ENCODE measurements at regions not wholly inside any gene's neighbourhood (a gene's known extent, or its start where the extent isn't known, plus 50 kb on each side); places are given as distances from the start of the nearest gene placed in this dataset.
"Not testable (repeated sequence)": the region's sequence is repeated elsewhere in the genome, so short reads cannot be mapped to it uniquely, and the experiment has no call there.

DNA sequence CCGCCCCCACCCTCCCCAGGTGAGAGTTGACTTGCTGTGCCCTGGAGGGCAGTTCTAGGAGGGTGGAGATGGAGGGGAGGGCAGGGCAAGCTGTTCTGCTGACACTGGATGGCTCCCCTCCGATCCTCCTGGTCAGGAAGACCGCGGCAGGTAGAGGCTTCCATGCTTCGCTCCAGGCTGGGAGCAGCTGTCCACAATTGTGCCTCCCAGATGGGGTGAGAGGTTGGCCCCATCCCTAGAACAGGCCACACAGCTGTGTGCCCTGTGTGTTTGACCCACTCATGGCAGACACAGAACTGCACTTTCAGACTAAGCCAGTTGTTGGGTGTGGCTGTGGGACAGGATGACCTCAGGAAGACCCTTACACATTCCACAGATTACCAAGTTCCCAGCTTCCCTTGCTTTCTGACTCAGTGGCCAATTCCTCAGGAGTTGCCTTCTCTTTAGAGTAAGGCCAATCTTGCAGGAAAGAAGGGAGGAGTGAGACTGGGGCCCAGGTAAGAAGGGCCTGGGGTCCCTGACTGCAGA lies 72.1 kb upstream of the HSPA9 start:
- no peak for DNase-seq

DNA sequence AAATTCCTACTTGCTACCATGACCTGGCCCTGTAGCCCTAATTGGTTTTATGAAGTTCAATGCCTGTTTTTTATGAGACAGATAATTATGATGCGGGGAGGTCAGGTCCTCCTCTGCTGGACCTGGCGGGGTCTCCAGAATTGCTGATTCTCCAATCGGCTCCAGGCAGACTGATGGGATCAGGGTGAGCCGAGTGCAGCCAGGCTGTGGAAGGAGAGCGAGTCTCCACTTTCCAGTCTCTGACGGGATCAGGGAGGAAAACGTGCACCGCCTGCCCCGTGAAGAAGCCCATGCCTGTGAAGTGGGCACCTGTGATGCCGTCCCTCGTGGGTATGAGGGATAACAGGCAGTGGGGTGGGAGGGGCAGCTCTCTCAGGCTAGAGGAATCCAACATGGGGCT lies 71.5 kb upstream of the HSPA9 start:
- no peak for DNase-seq

DNA sequence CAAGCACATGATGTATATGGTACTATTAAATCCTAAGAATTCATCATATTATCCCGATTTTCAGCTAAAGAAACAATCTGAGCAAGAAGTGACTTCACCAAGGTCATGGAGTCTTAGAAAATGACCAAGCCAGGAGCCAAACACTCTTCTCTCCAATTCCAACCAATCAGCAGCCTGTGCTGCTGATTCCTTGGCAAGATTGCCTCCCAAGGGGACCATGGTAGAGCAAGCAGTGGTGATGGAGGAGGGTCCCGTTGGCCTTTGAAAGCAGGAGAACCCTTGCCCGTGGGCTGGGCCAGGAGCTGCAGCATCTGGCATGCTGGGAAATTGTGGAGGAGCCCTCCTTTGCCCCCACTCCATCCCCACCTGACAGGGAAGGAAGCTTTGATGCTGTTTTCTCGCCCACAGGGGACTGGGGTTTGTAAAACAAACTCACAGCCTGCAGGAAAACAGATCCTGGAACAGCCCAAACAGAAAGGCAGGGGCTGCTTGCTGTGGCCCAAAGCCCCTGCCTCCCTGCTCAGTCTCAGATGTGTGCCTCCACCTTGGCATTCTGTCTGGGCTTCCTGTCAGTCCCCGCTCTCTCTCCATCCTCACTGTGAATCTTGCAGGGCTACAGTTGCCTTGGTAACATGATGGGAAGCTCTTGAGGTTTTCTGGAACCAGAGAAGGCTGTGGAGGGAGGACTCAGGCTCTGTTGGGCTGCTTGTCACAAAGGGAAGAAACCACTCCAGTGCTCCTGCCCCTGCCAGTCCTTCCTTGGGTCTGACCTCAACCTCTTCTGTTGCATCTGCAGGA lies 70.8 kb upstream of the HSPA9 start:
- DNase-seq: no peak

DNA sequence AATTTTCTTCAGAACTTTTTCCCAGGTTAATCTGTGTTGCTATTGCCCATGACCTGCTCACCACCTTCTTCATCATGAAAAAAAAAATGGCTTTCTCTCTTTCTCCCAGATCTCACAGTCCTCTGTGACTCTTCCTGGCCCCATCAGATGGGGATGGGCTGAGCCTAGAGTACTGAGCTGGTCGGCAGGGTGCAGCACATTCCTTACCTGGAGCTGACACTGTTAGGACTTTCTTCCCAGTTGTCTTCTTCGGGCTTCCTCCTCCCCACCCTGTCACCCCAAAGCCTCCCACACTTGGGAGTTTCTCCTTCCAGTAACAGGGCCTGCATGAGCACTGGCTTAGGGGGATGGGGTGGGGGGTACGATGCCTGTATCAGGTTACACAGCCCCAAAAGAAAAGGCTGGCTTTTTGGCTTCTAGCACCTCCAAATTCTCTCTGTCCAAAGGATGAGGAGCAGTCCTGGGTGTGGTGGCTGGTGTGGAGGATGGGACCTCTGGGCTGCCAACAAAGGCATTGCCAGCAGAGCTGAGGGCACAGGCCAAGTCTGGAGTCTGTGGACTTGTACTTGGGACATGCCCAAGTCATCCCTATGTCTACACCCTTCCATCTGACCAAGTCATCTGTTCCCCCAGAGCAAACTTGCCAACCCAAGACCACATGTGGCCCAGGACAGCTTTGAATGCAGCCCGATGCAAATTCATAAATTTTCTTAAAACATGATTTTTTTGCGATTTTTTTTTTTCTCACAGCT lies 68.0 kb upstream of the HSPA9 start:
- no peak for DNase-seq

DNA sequence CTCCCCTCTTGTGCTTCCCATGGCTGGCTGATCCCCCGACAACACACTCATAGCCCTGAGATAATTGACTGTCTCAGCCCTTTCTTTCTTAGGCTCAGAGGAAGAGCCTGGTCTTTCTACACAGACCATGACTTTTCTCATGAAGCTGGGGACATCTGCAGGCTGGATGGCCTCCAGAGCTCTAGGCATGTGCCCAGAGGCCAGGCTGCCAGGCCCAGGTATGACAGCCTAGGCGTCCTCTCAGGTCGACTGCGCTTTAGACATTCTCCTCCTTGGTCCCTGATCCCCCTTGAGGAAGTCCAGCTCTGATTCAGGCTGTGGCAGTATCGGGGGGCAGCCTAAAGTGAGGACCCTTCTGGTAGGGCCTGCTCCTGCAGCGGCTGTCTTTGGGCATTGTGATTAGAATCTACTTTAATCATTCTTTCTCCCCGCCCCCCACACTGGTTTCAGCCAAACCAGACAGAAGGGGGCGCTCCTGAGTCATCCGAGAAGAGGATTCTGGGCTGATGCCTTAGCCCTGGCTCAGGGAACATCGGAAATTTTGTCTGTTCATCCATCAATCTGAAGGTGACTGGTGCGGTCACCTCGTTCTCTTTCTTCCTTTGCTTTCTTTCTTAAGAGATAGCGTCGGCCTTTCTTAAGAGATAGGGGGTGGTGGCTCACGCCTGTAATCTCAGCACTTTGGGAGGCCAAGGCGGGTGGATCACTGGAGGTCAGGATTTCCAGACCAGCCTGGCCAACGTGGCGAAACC lies 66.5 kb upstream of the HSPA9 start:
- DNase-seq: peak; percentile 52

DNA sequence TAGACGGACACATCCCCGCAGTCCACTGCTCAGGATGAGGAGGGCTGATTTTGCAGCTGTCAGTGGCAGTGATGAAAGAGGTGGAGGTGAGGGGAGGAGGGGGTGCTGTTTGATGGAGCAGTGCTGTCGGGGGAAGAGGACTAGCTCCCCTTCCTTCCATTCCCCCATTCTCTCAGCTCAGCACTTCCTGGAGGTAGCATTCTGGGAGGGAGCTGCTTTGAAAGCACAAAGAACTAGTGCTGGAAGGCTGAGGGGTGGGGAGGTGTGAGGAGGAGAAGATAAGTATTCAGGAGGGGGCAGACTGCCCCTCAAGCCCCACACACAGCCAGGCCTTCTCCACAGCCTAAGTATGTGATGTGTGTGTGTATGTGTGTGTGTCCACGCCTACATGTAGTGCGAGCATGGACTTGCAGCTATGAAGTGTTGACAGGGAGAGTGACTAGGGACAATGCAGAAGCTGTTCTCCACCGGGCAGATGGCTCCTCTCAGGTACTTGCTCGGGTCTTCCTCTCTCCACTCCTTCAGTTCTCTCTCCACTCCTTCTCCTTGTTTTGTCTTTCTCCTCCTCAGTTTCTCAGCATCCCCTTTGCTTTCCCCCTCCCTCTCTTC lies 65.5 kb upstream of the HSPA9 start:
- no peak for DNase-seq

DNA sequence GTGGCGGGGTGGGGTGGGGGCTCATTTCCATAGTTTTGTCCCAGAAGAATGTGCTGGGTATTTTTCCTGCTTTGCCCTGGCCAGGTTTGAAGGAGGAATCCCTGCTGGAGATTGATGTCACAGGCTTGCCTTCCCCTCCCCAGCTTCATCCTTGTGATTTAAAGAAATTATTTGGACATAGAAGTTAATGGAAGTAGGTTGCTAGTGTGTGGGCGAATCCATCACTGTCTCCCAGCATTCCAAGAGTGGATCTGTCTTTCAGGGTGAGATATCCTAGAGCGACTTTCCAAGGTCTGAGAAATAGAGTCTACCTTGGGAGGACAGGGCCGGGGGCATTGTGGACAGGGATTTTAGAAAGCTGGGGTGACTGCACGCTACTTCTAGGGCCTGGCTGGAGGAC lies 64.9 kb upstream of the HSPA9 start:
- DNase-seq: no peak

DNA sequence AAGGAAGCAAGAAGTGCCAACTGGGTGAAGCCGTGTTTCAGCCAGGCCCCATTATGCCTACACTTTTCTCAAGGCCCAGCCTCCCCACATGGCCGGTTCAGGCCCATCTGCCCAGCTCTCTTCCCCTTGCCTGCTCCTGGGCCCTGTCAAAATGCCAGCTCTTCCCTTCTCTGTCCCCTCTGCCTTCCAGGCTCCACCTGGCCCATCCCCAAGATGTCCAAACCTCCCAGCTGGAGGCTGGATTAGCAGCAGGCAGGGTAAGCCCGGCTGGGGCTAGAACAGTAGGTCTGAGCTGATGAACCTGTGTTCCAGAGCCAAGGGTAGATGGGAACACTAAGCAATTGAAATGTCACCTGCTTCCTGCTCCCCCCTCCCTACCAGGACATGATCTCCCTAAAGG lies 64.1 kb upstream of the HSPA9 start:
- no peak for DNase-seq

DNA sequence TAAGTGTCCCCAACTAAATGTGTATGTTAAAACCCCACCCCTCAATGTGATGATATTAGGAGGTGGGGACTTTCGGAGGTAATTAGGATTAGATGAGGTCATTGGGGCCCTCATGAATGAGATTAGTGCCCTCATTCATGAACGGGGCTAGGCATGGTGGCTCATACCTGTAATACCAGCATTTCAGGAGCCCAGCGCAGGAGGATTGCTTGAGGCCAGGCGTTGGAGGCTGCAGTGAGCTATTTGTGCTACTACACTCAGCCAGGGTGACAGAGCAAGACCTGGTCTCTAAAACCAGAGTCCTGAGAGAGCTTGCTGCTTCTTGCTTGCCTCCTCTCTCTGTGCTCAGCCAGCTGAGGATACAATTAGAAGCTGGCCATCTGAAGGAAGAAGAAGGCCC lies 62.1 kb upstream of the HSPA9 start:
- no peak for DNase-seq

DNA sequence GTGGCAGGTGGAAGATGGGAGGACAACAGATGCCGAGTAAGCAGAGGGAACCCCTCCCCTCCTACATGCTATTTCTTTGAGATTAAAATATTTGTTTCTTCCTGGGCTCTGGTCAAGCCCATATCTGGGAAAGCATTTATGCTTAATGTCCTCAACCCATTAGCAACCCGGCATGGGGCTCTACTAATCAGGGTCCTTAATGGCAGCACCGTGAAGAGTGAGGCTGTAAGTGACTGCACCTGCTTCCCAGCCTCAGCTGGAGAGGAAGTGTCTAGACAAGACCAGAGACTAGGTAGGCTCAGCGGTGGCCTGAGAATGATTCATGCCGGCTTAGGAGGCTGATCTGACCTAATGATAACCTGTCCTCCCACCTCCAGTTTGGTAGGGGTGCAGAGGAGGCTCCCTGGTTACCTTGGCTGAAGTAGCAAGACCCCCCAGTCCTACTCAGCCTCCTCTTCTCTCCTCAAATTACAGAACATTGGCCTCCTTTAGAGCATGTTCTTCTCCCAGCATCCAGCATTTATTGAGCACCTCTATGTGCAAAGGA lies 61.3 kb upstream of the HSPA9 start:
- no peak for DNase-seq

DNA sequence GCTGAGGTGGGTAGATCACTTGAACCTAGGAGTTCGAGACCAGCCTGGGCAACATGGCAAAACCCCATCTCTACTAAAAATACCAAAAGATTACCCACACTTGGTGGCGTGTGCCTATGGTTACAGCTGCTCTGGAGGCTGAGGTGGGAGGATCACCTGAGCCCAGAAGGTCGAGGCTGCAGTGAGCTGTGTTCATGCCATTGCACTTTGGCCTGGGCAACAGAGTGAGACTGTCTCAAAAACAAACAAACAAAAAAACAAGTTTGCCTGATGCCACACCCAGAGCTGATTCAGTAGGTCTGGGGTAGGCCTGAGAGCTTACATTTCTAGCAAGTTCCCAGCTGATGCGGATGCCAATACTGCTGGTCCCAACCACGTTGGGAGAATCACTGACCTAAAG lies 60.5 kb upstream of the HSPA9 start:
- no peak for DNase-seq

DNA sequence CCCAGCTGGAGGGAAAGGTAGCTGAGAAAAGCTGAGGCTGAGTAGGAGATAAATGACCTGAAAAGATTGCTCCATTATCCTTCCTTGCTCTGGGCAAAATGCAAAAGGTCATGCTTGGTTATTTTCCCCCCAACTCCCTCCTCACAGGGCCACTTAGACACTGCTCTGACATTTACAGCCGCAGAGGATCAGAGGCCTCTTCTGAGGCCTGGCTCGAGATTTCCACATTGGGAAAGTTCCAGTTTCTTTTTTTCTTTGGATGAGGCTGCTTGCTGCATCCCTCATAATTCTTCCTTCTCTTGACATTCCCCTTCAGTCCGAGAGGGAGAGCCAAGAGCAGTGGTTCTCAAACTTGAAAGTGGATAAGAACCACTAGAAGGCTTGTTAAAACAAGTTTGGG lies 60.1 kb upstream of the HSPA9 start:
- DNase-seq: no peak

DNA sequence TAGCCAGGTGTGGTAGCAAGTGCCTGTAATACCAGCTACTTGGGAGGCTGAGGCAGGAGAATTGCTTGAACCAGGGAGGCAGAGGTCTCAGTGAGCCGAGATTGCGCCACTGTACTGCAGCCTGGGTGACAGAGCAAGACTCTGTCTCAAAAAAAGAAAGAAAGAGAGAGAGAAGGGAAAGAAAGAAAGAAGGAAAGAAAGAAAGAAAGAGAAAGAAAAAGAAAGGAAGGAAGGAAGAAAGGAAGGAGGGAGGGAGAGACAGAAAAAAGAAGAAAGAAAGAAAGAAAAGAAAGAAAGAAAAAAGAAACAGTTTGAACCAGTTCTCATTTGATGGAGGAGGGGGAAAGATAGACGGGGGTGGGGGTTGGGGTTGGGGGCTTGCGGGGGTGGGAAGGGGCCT lies 59.6 kb upstream of the HSPA9 start:
- not testable (repeated sequence) for DNase-seq

DNA sequence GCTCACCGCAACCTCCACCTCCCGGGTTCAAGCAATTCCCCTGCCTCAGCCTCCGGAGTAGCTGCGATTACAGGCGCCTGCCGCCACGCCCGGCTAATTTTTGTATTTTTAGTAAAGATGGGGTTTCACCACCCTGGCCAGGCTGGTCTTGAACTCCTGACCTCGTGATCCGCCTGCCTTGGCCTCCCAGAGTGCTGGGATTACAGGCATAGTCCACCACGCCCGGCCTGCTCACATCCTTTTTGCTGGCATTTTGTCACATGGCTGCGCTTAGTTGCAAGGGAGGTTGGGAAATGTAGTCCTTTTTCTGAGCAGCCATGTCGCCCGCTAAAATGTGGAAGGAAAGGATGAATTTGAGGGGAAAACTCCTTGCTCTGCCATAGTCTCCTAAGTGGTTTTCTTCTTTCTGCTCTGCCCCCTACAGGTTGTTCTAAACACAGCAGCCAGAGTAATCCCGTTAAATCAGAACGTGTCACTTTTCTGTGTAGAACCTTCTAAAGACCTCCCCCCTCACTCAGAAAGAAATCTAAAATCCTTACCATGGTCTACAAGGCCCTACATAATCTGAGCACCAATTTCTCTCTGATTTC lies 57.8 kb upstream of the HSPA9 start:
- DNase-seq: peak; percentile 64

DNA sequence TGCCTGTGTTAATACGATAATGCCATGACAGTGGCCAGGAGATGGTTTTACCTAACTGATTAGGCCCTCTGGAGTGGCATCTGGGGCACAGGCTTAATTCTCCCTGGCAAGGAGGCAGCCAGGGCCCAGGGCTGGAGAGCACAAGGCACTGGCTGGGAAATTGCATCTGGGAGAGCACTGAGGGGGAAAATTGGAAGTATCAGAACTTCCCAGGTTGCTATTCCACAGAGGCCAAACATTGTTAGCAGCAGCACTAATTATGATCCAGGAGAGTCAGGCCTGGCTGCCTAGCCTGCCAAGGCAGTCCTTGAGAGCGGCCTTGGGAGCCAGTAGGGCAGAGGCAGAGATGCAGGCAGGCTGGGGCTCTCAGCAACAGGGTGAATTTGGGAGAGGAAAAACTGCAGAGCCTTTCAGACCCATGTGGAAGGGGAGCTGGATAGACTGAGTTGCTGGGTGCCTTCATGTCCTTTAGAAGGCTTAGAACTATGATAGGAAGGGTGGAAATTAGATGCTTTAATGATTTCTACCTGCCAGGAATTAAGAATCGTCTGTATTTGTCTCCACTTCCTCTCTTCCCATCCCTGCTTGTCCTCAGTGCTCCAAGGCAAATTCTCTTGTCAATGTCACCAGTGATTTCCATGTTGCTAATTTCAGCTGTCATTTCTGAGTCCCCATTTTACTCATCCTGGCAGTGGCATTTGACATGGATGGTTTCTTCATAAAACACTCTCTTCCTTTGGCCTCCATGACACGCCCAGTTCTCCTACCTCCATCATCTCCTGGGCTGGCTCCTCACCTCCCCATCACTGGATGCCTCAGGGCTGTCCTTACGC lies 56.1 kb upstream of the HSPA9 start:
- DNase-seq: no peak

DNA sequence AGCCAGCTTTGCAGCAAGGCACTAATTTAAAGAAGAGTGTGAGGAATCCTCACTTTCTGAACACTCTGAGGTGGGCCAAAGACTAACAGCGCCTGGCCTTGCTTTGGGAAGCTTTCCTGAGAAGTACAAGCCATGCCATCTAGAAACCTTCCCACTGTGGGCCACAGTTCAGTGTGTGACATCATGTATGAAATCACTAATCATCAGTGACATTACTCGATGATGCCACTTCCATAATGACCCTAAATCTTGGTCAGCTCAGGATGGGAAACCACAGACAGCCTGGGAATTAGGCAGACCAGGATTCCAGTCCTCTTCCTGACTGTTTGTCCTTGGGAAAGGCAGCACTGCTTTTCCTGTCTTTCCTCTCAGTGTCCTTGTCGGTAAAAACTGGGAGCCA lies 54.2 kb upstream of the HSPA9 start:
- no peak for DNase-seq

DNA sequence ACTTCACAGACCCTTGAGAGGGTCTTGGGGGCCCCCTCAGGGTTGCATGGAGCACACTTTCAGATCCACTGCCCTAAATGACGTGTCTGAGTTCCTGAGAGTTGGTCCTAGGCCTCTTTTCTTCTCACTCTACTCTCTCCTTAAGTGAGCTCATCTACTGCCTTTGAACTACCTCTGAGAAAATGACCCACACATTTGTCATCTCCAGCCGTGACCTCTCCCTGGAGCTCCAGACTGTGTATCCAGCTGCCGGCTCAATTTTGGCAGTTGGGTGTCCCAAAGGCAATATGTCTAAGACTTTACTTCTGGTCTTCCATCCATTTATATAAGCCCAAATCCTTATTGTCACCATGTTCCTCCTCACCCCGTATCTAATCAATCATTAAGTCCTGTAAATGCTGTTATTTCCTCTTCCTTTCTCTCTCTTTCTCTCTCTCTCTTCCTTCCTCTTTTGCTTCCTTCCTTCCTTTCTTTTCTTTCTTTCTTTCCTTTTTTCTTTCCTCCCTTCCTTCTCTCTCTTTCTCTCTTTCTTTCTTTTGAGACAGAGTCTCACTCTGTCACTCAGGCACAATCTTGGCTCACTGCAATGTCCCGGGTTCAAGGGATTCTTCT lies 51.2 kb upstream of the HSPA9 start:
- no peak for DNase-seq

DNA sequence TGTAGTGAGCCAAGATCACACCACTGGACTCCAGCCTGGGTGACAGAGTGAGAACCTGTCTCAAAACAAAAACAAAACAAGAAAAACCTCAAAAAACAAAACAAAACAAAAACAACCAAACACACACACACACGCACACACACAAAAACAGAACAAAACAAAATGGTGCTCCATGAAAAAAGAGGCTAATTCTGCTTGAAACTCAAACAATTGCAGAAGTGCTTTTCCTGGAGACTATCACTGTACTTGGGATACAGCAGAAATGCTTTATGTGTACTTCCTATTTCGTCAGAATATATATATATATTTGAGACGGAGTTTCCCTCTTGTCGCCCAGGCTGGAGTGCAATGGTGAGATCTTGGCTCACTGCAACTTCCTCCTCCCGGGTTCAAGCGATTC lies 49.9 kb upstream of the HSPA9 start:
- no peak for DNase-seq

All from GDM1 (cell line).